Stimulated activated CD4-positive, alpha-beta T cell treated with anti-CD3 and anti-CD28 coated beads, Interleukin-15, amount 100 ng/mL, for 24 hours (primary cell): ENCODE measurements at regions not wholly inside any gene's neighbourhood (a gene's known extent, or its start where the extent isn't known, plus 50 kb on each side); places are given as distances from the start of the nearest gene placed in this dataset.

ENCODE experiments used
- DNase-seq: peaks from one replicate; pipeline ENCODE4 v3.0.0-alpha.2; 2020

- DNase-seq = no peak
These were observed 445.2 kb upstream of the FZD8 start for GRCh38 chr10:36087006-36088005.

GRCh38 chr10:36075196-36075595 is 433.1 kb upstream of the FZD8 start:
- no peak for DNase-seq

- DNase-seq = no peak
These were observed 431.8 kb upstream of the FZD8 start for GRCh38 chr10:36073796-36074345.

- DNase-seq = no peak
These were observed 426.4 kb upstream of the FZD8 start for GRCh38 chr10:36068542-36068941.

- DNase-seq = no peak
These were observed 425.7 kb upstream of the FZD8 start for GRCh38 chr10:36067748-36068147.

GRCh38 chr10:36066850-36067249 is 424.8 kb upstream of the FZD8 start:
- no peak for DNase-seq

GRCh38 chr10:36066102-36066501 is 424.0 kb upstream of the FZD8 start:
- no peak for DNase-seq

- DNase-seq = no peak
These were observed 421.3 kb upstream of the FZD8 start for GRCh38 chr10:36063396-36063795.

- DNase-seq = no peak
These were observed 415.6 kb upstream of the FZD8 start for GRCh38 chr10:36057731-36058130.

- no peak for DNase-seq
These were observed 415.1 kb upstream of the FZD8 start for GRCh38 chr10:36057180-36057579.

GRCh38 chr10:36053775-36054174 is 411.7 kb upstream of the FZD8 start:
- DNase-seq = no peak

GRCh38 chr10:36053271-36053670 is 411.2 kb upstream of the FZD8 start:
- no peak for DNase-seq

GRCh38 chr10:36051500-36051991 is 409.4 kb upstream of the FZD8 start:
- no peak for DNase-seq

- no peak for DNase-seq
These were observed 408.8 kb upstream of the FZD8 start for GRCh38 chr10:36050763-36051499.

- no peak for DNase-seq
These were observed 406.7 kb upstream of the FZD8 start for GRCh38 chr10:36048780-36049179.

- no peak for DNase-seq
These were observed 406.1 kb upstream of the FZD8 start for GRCh38 chr10:36048236-36048635.

- no peak for DNase-seq
These were observed 400.0 kb upstream of the FZD8 start for GRCh38 chr10:36042135-36042534.

- DNase-seq = no peak
These were observed 396.3 kb upstream of the FZD8 start for GRCh38 chr10:36038316-36038955.

GRCh38 chr10:36036137-36036536 is 394.0 kb upstream of the FZD8 start:
- no peak for DNase-seq

GRCh38 chr10:36033808-36034207 is 391.7 kb upstream of the FZD8 start:
- DNase-seq = no peak

- DNase-seq = no peak
These were observed 388.4 kb upstream of the FZD8 start for GRCh38 chr10:36030516-36030915.

GRCh38 chr10:36026656-36027390 is 384.7 kb upstream of the FZD8 start:
- no peak for DNase-seq
